Cardiac muscle cell (in vitro differentiated cells and primary cell): ENCODE measurements at regions not wholly inside any gene's neighbourhood (a gene's known extent, or its start where the extent isn't known, plus 50 kb on each side); places are given as distances from the start of the nearest gene placed in this dataset.
A peak's percentile ranks its signal among the peaks of the same experiment; 100 is the strongest.

Experiments
- DNase-seq, 2 donors: peaks; one replicate each; pipeline versions ENCODE4 v3.0.0 to v3.0.0-alpha.2; 2010 to 2017; ENCODE audit warnings: low read depth in 1 of 2, low spot score in 1 of 2
- H3K27ac ChIP-seq: fragments of 200-600 bp; sonication (generic); 2 replicates; pipeline ENCODE4 v1.5.1; 2016
- H3K27me3 ChIP-seq: fragments of 200-600 bp; sonication (generic); 2 replicates; pipeline ENCODE4 v1.6.0; 2016; ENCODE audit warnings: control low read depth
- H3K36me3 ChIP-seq: fragments of 200-600 bp; sonication (generic); 2 replicates; pipeline ENCODE4 v1.5.1; 2016; ENCODE audit warnings: control low read depth
- H3K4me1 ChIP-seq: fragments of 200-600 bp; sonication (generic); 2 replicates; pipeline ENCODE4 v1.8.1; 2017; ENCODE audit warnings: low read depth, mild to moderate bottlenecking, mixed run types
- H3K4me3 ChIP-seq: fragments of 200-600 bp; sonication (generic); 2 replicates; pipeline ENCODE4 v1.5.1; 2016; ENCODE audit warnings: mild to moderate bottlenecking
- H3K9me3 ChIP-seq: fragments of 200-600 bp; sonication (generic); 2 replicates; pipeline ENCODE4 v1.5.1; 2017; ENCODE audit warnings: low read depth, mild to moderate bottlenecking, control low read depth
- TF ChIP-seq, protein P1 (sequence below): IDR thresholded peaks from 2 replicates; pipeline ENCODE4 v1.5.1; 2012; ENCODE audit warnings: low read depth, mild to moderate bottlenecking, low read length

DNA sequence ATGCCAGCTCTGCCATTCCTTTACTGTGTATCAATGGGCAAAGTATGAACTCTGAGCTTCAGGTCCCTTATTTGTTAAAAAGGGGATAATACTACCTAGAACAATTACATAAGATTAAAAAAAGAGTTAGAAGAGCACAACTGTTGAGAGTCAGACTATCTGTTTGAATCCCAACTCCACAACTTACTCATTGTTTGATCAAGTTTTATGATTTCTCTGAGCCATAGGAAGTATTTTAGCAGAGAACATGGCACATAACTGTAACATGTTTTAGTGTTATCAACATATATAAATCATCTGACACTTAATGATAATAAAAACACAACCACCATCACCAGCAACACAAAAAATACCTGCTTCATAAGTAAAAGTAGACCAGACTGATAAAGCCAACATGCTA, 421.3 kb downstream of the ZFHX3 start:
- DNase-seq, result no peak
- no peaks in the 10 kb centered on the region for H3K36me3 ChIP-seq
- peak overlapping the region; percentile 42 for H3K4me3 ChIP-seq
- H3K4me1 ChIP-seq, result no peaks in the 10 kb centered on the region
- TF ChIP-seq, protein P1, sequence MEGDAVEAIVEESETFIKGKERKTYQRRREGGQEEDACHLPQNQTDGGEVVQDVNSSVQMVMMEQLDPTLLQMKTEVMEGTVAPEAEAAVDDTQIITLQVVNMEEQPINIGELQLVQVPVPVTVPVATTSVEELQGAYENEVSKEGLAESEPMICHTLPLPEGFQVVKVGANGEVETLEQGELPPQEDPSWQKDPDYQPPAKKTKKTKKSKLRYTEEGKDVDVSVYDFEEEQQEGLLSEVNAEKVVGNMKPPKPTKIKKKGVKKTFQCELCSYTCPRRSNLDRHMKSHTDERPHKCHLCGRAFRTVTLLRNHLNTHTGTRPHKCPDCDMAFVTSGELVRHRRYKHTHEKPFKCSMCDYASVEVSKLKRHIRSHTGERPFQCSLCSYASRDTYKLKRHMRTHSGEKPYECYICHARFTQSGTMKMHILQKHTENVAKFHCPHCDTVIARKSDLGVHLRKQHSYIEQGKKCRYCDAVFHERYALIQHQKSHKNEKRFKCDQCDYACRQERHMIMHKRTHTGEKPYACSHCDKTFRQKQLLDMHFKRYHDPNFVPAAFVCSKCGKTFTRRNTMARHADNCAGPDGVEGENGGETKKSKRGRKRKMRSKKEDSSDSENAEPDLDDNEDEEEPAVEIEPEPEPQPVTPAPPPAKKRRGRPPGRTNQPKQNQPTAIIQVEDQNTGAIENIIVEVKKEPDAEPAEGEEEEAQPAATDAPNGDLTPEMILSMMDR, result no peak
- peak overlapping the region; percentile 41 for H3K27ac ChIP-seq
- H3K9me3 ChIP-seq, result no peaks in the 10 kb centered on the region
- no peaks in the 10 kb centered on the region for H3K27me3 ChIP-seq

DNA sequence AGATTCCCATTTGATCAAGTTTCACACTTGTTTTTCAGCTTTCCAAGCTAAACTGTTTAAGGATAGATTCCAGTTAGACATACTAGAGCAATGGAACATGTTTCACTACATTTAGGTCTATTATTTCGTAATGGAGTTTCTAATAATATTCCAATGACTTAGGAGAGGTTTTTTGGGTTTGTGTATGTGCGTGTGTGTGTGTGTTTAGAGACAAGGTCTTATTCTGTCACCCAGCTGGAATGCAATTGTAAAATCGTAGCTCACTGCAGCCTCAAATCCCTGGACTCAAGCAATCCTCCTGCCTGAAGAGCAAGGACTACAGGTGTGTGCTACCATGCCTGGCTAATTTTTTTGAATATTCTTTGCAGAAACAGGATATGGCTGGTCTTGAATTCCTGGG, 426.3 kb downstream of the ZFHX3 start:
- no peaks in the 10 kb centered on the region for H3K4me1 ChIP-seq
- TF ChIP-seq, protein P1, result no peak
- H3K27ac ChIP-seq, result no peak overlapping the region
- DNase-seq, result no peak
- H3K9me3 ChIP-seq, result no peaks in the 10 kb centered on the region
- H3K36me3 ChIP-seq, result no peaks in the 10 kb centered on the region
- no peaks in the 10 kb centered on the region for H3K27me3 ChIP-seq
- H3K4me3 ChIP-seq, result no peak overlapping the region

DNA sequence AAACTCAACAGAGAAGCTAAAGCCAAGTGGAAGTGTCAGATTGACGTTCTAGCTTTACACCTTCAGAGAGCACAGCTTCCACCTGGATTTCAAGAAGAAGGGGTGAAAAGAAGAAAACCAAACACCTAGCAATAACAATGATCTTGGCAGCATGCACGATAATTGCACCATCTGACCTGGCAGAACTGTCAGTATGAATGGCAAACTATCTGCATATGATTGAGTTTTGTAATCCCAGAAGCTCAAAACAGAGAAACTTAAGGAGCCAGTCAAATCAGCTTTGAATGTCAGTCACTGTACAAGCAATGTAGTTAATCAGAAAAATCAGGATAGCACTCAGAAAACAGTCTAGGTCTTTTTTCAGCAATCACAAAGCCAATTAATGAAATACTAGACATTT, 427.1 kb downstream of the ZFHX3 start:
- H3K9me3 ChIP-seq, result no peaks in the 10 kb centered on the region
- no peaks in the 10 kb centered on the region for H3K27me3 ChIP-seq
- no peak overlapping the region for H3K27ac ChIP-seq
- no peak overlapping the region for H3K4me3 ChIP-seq
- TF ChIP-seq, protein P1, result no peak
- no peaks in the 10 kb centered on the region for H3K36me3 ChIP-seq
- DNase-seq, result no peak
- no peaks in the 10 kb centered on the region for H3K4me1 ChIP-seq

DNA sequence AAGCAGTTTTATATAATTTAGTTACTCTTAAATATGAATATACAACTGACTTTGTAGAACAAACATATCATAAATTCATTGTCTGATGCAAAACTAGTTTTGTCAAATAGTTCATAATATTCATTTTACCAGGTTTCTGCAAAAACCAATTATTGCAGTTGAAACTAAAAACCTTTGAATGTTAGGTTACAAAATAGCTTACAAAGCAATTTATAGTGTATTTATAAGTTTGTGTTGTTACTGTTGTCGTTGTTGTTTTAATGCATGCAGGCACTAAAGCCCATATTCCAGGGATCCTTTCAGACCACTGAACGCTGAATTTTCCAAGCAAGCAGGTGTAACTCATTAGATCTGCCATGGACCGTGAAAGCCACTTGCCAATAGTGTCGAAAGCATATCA, 427.6 kb downstream of the ZFHX3 start:
- TF ChIP-seq, protein P1, result no peak

DNA sequence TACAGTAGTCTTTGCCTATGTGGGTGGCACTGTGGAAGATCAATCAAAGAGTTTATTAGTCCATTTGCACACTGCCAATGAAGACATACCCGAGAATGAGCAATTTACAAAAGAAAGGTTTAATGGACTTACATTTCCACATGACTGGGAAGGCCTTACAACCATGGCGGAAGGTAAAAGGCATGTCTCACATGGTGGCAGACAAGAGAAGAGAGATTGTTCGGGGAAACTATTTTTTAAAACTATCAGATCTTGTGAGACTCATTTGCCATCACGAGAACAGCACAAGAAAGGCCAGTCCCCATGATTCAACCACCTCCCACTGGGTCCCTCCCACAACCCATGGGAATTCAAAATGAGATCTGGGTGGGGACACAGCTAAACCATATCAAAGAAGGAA, 432.1 kb downstream of the ZFHX3 start:
- Histone ChIP-seq H3K27ac (no peak overlapping the region), H3K27me3 (no peaks in the 10 kb centered on the region), H3K9me3 (no peaks in the 10 kb centered on the region), H3K36me3 (no peaks in the 10 kb centered on the region), H3K4me1 (no peaks in the 10 kb centered on the region), H3K4me3 (no peak overlapping the region)
- TF ChIP-seq, protein P1, result no peak
- DNase-seq, result no peak

More for the DNA sequence above, 427.6 kb downstream of the ZFHX3 start:
- Histone ChIP-seq H3K27ac (no peak overlapping the region), H3K36me3 (no peaks in the 10 kb centered on the region), H3K4me1 (no peaks in the 10 kb centered on the region), H3K9me3 (no peaks in the 10 kb centered on the region), H3K4me3 (no peak overlapping the region), H3K27me3 (no peaks in the 10 kb centered on the region)
- no peak for DNase-seq

DNA sequence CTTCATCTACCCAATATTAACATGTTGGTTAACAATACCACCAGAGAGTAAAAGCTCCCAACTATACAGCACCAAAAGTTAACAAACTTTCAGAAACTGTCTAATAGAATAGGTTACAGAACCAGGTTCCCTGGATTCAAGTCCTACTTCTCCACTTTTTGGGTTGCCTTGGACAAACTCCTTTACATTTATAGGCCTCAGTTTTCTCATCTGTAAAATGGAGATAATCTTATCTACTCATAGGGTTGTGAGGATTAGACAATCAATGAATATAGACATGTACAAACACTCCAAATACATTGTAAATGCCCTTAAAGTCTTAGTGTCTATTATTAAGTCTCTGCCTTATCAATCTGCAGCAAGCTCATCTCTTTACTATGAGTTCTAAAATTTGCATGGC, 435.2 kb downstream of the ZFHX3 start:
- TF ChIP-seq, protein P1, result no peak
- no peaks in the 10 kb centered on the region for H3K9me3 ChIP-seq
- no peaks in the 10 kb centered on the region for H3K27me3 ChIP-seq
- H3K36me3 ChIP-seq, result no peaks in the 10 kb centered on the region
- H3K4me1 ChIP-seq, result peaks cover 2% of the 10 kb centered on the region
- DNase-seq, result no peak
- H3K4me3 ChIP-seq, result no peak overlapping the region
- no peak overlapping the region for H3K27ac ChIP-seq
